NCI-H2107 treated with DMSO at 0.1 percent for 48 hours (cell line): ENCODE measurements at regions not wholly inside any gene's neighbourhood (a gene's known extent, or its start where the extent isn't known, plus 50 kb on each side); places are given as distances from the start of the nearest gene placed in this dataset.
"Not testable (repeated sequence)": the region's sequence is repeated elsewhere in the genome, so short reads cannot be mapped to it uniquely, and the experiment has no call there.

ENCODE experiments used
- DNase-seq: peaks from one replicate; lab custom pipeline; 2025; ENCODE audit not compliant: unreplicated experiment; lab: John Stamatoyannopoulos, UW

- no peak for DNase-seq
Observed at GRCh38 chr2:11950896-11951295, 204.5 kb downstream of the LPIN1 start.

GRCh38 chr2:11951492-11951891, 205.1 kb downstream of the LPIN1 start:
- not testable (repeated sequence) for DNase-seq

GRCh38 chr2:11953258-11953657, 206.8 kb downstream of the LPIN1 start:
- no peak for DNase-seq

GRCh38 chr2:11955314-11955713, 208.9 kb downstream of the LPIN1 start:
- DNase-seq: no peak

GRCh38 chr2:11955884-11956291, 209.5 kb downstream of the LPIN1 start:
- no peak for DNase-seq

GRCh38 chr2:11962707-11963328, 216.4 kb downstream of the LPIN1 start:
- no peak for DNase-seq

- DNase-seq: no peak
Observed at GRCh38 chr2:11963966-11964365, 217.5 kb downstream of the LPIN1 start.

- no peak for DNase-seq
Observed at GRCh38 chr2:11967946-11968465, 221.6 kb downstream of the LPIN1 start.

- no peak for DNase-seq
Observed at GRCh38 chr2:11968521-11968920, 222.1 kb downstream of the LPIN1 start.

GRCh38 chr2:11969774-11970173, 223.3 kb downstream of the LPIN1 start:
- no peak for DNase-seq

- no peak for DNase-seq
Observed at GRCh38 chr2:11974573-11974972, 228.1 kb downstream of the LPIN1 start.

- no peak for DNase-seq
Observed at GRCh38 chr2:11975373-11975772, 228.9 kb downstream of the LPIN1 start.

GRCh38 chr2:11976073-11976472, 229.6 kb downstream of the LPIN1 start:
- DNase-seq: no peak

- DNase-seq: no peak
Observed at GRCh38 chr2:11977766-11978524, 231.5 kb downstream of the LPIN1 start.

GRCh38 chr2:11980809-11981208, 234.4 kb downstream of the LPIN1 start:
- no peak for DNase-seq

GRCh38 chr2:11983401-11983800, 237.0 kb downstream of the LPIN1 start:
- no peak for DNase-seq

GRCh38 chr2:11983870-11984269, 237.4 kb downstream of the LPIN1 start:
- no peak for DNase-seq

GRCh38 chr2:11984316-11985158, 238.1 kb downstream of the LPIN1 start:
- no peak for DNase-seq

- DNase-seq: no peak
Observed at GRCh38 chr2:11985817-11986566, 239.6 kb downstream of the LPIN1 start.

GRCh38 chr2:11987151-11987550, 240.7 kb downstream of the LPIN1 start:
- DNase-seq: no peak
